NCI-H446 (cell line): ENCODE measurements at regions not wholly inside any gene's neighbourhood (a gene's known extent, or its start where the extent isn't known, plus 50 kb on each side); places are given as distances from the start of the nearest gene placed in this dataset.
"Not testable (repeated sequence)": the region's sequence is repeated elsewhere in the genome, so short reads cannot be mapped to it uniquely, and the experiment has no call there.

Experiments used
- DNase-seq, 2 experiments: peaks; one replicate each; lab custom pipeline; 2025; lab: John Stamatoyannopoulos, UW

DNA sequence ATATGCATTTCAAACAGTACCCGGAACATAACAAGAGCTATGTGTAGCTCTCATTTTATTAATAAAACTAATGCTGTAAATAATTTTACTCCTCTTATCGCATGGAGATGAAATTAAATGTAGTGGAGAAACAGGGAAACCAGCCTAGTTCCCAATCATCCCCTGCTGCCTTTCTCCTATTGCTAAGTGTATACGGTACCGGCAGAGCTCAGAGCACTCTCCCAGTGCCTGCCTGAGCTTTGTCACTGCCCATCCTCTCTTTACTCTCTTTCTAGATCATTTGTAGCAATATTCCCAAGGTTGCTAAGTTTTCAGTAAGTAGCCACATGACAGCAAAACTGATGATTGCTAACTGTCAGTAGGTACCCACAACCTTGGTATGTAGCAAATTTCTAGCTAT, 85.5 kb upstream of the ZSWIM2 start:
- no peak for DNase-seq

DNA sequence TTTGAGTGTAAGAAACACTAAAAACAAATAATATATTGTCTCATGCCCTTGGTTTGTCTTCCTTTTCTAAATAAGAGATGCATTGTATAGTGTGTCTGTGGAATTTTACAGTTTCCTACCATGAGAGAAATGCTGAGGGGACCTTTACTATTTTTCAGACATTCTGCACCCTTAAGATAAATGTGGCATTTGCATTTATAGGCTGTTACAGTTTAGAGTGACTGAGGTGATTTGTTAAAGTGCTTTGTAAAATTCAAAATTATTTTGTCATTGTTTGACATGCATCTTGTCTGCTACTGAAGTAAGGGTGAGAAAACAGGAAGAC, 78.9 kb upstream of the ZSWIM2 start:
- no peak for DNase-seq

DNA sequence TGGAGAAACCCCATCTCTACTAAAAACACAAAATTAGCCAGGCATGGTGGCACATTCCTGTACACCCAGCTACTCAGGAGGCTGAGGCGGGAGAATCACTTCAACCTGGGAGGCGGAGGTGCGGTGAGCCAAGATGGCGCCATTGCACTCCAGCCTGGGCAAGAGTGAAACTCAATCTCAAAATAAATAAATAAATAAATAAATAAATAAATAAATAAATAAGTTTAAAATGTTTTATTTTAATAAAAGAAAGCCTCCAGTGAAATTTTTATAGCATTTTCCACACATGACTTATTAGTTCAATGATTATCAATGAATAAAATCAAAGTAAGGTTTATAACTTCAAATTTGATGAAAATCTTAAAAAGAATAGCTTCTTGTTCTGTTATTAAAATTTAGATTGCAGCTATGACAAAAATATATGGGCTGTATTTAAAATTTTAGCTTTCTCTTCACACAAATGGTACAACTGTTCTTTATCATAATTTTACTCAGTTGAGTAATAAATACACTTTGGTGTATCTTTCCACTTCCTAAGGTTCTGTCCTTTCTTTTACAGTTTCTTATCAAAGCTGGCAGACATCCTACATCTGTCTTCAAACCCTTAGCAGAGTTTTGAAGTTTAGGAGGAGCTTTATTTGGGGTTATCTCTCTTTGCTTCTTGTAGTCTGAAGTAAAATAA, 78.4 kb upstream of the ZSWIM2 start:
- no peak for DNase-seq

DNA sequence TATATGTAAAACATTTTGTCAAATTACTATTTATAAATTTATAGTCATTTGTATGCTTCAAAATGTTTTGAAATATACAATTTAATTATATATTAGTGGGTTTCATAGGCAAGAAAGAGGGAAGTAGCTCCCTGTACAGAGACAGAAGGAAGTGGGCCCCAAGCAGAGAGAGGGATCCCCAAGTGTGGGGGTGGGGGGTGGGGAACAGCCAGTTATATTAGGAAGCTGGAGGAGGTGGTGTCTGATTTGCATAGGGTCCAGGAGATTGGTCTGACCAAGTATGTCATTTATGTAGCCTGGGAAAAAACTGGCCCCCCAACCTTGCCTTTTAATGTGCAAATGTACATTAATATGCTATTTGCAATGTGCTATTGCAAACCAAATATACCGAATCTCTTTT, 76.5 kb upstream of the ZSWIM2 start:
- DNase-seq = no peak

DNA sequence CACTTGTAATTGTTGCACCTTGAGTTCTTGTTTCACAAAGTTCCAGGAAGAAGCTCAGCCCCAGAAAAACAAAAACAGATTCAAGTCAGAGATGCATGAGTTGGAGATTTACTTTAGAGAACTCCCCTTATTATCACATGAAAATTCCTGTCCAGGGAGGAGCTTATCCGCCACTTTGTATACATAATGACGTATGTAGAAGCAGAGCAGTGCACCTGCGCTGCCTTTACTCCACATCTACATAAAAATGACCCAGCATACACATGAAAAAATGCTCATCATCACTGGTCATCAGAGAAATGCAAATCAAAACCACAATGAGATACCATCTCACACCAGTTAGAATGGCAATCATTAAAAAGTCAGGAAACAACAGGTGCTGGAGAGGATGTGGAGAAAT, 73.3 kb upstream of the ZSWIM2 start:
- not testable (repeated sequence) for DNase-seq

DNA sequence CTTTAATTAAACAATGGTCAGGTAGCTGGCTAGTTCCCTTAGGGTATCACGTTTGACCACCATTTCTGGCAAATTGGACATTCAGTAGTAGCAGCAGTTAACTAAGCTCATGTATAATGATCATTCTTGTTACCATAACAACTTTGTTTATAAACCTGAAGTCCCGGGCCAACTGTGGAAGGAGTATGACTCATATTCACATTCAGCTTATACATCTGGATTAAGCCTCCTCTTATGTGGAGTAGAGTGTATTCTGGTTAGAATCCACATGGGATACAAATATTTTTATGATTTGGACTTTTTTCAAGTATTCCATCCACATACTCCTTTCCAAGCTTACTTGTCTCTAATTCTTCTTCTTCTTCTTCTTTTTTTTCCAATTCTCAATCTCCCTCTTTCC, 70.3 kb upstream of the ZSWIM2 start:
- DNase-seq = peak in 1 of 2 experiments; percentile 17

DNA sequence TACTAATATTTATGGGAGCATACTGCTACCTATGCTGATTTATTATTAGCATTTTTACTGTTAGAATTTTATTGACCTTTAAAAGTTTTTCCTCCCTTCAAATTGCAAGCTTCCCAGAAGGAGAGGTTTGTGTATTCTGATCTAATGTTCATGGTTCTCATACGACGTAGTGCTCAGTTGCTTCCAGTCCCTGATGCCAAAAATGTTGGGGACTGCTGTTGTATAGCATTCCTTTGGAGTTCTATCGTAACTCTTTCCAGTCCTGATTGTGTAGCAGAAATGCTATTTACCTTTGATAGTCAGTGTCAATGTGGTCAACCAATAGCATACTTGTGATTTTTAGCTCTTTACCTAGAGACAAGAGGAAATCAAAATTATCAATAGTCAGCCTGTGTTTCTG, 69.5 kb upstream of the ZSWIM2 start:
- no peak for DNase-seq

DNA sequence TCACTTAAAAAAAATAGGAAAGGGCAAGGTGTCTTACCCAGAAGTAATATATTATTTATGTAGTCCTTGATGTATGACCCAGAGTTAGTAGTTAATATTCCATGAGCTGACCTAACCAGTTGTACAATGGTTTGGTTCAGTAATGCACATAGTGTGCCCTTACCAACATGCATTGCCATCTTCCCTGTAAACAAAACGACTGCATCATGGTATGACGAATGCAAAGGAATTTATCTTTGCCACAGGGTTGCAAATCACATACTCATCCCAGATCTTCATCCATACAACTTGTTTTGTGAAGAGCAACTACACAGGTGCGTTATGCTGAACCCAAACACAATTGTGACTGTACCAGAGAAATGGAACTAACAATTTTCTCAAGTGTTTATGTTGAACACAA, 68.9 kb upstream of the ZSWIM2 start:
- no peak for DNase-seq

DNA sequence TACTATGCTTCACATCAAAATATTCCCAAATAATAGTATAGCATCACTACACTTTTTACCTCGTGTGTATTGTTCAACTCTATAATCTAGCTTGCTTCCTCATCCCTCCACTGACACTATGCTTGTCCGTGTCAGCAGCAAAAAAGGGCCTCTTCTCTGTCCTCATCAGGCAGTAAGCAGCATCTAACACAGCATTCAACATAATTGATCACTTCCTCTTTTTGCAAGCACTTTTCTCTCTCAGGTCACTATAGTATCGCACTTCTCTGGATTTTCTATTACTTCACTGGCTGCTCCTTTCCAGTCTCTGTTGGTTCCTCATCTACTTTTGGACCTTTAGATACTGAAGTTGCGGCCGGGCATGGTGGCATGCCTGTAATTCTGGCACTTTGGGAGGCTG, 64.9 kb upstream of the ZSWIM2 start:
- DNase-seq = no peak

DNA sequence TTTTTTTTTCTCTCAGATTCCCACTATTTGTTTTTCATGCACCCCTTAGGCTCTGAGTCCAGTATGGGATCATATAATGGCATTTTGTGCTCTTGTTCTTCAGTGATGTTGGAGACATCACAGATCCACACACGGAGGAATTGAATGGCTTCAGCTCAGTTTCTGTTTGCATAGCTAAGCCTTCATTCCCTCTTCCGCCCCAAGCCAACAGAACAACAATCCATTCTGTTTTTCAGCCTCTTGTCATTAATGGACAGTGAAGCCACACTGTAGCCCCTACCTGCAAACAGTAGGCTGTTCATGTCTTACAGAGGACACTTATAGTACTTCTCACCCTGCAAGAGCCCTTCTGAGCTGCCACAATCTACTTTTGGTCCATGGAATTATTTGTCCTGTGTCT, 64.0 kb upstream of the ZSWIM2 start:
- no peak for DNase-seq

DNA sequence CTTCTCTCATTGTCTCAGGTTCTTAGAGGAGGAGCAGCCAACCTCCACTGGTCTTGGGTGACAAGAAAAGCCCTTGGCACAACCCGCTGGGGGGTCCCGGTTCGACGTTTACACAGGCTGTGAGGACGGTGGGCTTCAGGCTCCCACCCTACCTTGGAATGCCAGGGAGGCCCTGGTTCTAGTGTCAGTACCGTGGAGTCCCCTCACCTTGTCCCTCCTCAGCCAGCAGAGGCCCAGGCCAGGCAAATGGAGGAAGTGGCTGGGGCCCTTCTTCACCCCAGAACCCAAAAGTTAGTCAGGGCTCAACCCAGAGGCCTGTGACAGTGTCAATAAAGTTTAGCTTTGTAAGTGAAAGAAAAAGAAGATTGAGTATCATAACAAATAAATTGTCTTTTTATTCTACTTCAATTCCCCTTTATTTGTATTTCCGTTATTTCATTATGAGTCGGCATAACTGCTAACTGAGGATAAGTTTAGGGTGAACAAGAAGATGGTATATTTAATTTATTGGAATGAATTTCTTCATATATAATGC, 62.6 kb upstream of the ZSWIM2 start:
- no peak for DNase-seq

DNA sequence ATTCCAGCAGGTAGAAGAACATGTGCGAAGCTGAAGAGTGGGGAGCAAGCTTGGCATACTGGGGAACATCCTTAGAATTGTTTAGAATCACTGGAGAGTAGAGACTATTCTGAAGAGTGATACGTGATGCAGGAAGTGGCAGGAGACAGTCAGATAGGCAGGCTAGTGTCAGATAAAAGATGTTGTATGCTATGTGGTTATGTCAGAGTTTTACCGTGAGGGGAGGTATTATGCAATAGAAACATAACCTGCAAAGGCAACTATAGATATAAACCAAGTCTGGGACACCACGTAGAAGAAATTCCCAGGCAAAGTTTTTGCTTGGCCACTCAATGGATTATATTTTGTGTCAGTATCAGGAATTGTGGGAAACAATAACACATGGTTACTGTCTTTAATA, 62.0 kb upstream of the ZSWIM2 start:
- no peak for DNase-seq

DNA sequence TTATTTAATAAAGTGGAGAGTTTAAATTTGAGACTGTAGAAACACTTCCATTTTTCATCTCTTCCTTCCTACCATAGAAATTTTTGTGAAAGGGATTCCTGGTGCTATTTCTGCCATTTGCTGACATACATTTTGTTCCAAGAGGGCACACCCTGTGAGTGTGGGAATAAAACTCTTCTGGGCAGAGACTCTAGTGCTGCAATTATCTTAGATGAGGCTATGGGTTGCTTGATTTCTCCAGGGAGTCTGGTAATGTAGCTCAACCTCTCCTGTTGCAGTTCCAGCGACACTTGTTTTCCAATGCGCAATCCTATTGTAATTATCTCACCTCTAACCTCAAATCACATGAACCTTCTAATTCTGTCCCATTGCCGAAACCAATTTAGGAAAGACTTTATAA, 60.1 kb upstream of the ZSWIM2 start:
- no peak for DNase-seq

DNA sequence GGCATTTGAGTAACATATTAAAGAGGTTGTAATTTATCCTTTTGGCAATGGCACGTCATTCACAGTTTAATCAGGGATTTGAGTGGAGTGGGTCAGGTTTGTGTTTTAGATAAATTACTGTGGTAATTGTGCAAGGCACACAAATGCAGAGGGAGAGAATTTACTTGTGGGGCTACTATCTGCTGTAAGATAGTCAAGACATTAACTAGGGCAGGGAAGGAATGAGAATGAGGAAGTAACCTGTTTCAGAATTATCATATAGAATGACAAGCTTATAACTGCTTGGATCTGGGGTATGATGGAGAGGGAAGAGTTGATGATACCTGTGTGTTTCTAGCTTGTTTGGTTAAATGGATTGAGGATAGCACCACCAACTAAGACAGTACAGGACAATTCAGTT, 58.9 kb upstream of the ZSWIM2 start:
- DNase-seq = no peak

DNA sequence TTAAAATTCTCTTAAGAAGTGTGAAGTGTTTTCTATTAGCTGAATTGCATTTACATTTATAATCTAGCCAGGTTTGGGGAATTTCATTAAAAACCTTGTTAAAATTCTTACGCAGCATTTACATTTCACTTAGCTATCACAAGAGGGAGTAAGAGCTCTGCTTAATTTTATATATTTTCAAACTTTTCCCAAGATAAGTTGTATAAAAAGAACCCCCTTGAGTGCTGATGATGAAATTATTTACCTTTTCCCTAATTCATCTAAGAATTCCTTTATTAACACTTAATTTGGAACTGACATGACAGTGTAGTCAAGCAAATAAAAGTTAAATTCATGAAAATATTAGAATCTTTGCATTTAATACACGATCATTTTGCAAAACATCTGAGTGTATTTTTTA, 54.2 kb upstream of the ZSWIM2 start:
- DNase-seq = peak in 1 of 2 experiments; percentile 29
